ENCODE measurements at regions not wholly inside any gene's neighbourhood (a gene's known extent, or its start where the extent isn't known, plus 50 kb on each side); places are given as distances from the start of the nearest gene placed in this dataset.

GRCh38 chr9:90385146-90385545, 257.5 kb downstream of the DIRAS2 start:
- TF ChIP-seq POLR2A (IDR thresholded peaks at IDR 0.05) (no peak), CTCF (IDR thresholded peaks at IDR 0.05) (no peak)

All from breast epithelium (tissue), 3 donors.